ENCODE measurements at regions not wholly inside any gene's neighbourhood (a gene's known extent, or its start where the extent isn't known, plus 50 kb on each side); places are given as distances from the start of the nearest gene placed in this dataset.
A peak's percentile ranks its signal among the peaks of the same experiment; 100 is the strongest.

GRCh38 chrX:15143050-15143824, 126.6 kb downstream of the ASB9 start:
- peaks cover 15% of the 10 kb centered on the region for H3K4me1 Mint-ChIP-seq (ENCODE audit: low read depth)

GRCh38 chrX:15142084-15142715, 127.7 kb downstream of the ASB9 start:
- H3K36me3 Mint-ChIP-seq (ENCODE audit: low read depth) = no peaks in the 10 kb centered on the region
- no peak overlapping the region for H3K4me3 Mint-ChIP-seq
- no peak for DNase-seq
- TF ChIP-seq CTCF (IDR thresholded peaks at IDR 0.05) = no peak
- peaks cover 15% of the 10 kb centered on the region for H3K4me1 Mint-ChIP-seq (ENCODE audit: low read depth)
- H3K9me3 Mint-ChIP-seq = no peaks in the 10 kb centered on the region
- no peaks in the 10 kb centered on the region for H3K27me3 Mint-ChIP-seq (ENCODE audit: insufficient read depth)
- H3K27ac Mint-ChIP-seq = no peak overlapping the region

More at GRCh38 chrX:15143050-15143824, 126.6 kb downstream of the ASB9 start:
- DNase-seq = no peak
- Mint-ChIP-seq H3K9me3 (no peaks in the 10 kb centered on the region), H3K36me3 (ENCODE audit: low read depth) (no peaks in the 10 kb centered on the region), H3K27ac (no peak overlapping the region), H3K27me3 (ENCODE audit: insufficient read depth) (no peaks in the 10 kb centered on the region), H3K4me3 (no peak overlapping the region)
- TF ChIP-seq CTCF (IDR thresholded peaks at IDR 0.05) = peak; percentile 83

- H3K4me1 Mint-ChIP-seq (ENCODE audit: low read depth) = no peaks in the 10 kb centered on the region
Measured at GRCh38 chrX:15136795-15137194, 133.1 kb downstream of the ASB9 start.

GRCh38 chrX:15129412-15129811, 140.5 kb downstream of the ASB9 start:
- no peak for TF ChIP-seq CTCF (IDR thresholded peaks at IDR 0.05)
- Mint-ChIP-seq H3K27ac (no peak overlapping the region), H3K4me3 (no peak overlapping the region), H3K4me1 (ENCODE audit: low read depth) (no peaks in the 10 kb centered on the region), H3K36me3 (ENCODE audit: low read depth) (no peaks in the 10 kb centered on the region), H3K27me3 (ENCODE audit: insufficient read depth) (peaks cover 2% of the 10 kb centered on the region; the same call in 1 of the 2 replicates), H3K9me3 (no peaks in the 10 kb centered on the region)
- DNase-seq = no peak

More at GRCh38 chrX:15136795-15137194, 133.1 kb downstream of the ASB9 start:
- DNase-seq = no peak
- Mint-ChIP-seq H3K4me3 (no peak overlapping the region), H3K27ac (no peak overlapping the region), H3K9me3 (no peaks in the 10 kb centered on the region), H3K27me3 (ENCODE audit: insufficient read depth) (peaks cover 2% of the 10 kb centered on the region; the same call in 1 of the 2 replicates), H3K36me3 (ENCODE audit: low read depth) (no peaks in the 10 kb centered on the region)
- no peak for TF ChIP-seq CTCF (IDR thresholded peaks at IDR 0.05)

GRCh38 chrX:15128861-15129260, 141.0 kb downstream of the ASB9 start:
- Mint-ChIP-seq H3K27ac (no peak overlapping the region), H3K4me3 (no peak overlapping the region), H3K27me3 (ENCODE audit: insufficient read depth) (peaks cover 2% of the 10 kb centered on the region; the same call in 1 of the 2 replicates), H3K4me1 (ENCODE audit: low read depth) (no peaks in the 10 kb centered on the region), H3K9me3 (no peaks in the 10 kb centered on the region), H3K36me3 (ENCODE audit: low read depth) (no peaks in the 10 kb centered on the region)
- no peak for DNase-seq
- no peak for TF ChIP-seq CTCF (IDR thresholded peaks at IDR 0.05)

All from HFFc6 (cell line).